ENCODE measurements at regions not wholly inside any gene's neighbourhood (a gene's known extent, or its start where the extent isn't known, plus 50 kb on each side); places are given as distances from the start of the nearest gene placed in this dataset.

DNA sequence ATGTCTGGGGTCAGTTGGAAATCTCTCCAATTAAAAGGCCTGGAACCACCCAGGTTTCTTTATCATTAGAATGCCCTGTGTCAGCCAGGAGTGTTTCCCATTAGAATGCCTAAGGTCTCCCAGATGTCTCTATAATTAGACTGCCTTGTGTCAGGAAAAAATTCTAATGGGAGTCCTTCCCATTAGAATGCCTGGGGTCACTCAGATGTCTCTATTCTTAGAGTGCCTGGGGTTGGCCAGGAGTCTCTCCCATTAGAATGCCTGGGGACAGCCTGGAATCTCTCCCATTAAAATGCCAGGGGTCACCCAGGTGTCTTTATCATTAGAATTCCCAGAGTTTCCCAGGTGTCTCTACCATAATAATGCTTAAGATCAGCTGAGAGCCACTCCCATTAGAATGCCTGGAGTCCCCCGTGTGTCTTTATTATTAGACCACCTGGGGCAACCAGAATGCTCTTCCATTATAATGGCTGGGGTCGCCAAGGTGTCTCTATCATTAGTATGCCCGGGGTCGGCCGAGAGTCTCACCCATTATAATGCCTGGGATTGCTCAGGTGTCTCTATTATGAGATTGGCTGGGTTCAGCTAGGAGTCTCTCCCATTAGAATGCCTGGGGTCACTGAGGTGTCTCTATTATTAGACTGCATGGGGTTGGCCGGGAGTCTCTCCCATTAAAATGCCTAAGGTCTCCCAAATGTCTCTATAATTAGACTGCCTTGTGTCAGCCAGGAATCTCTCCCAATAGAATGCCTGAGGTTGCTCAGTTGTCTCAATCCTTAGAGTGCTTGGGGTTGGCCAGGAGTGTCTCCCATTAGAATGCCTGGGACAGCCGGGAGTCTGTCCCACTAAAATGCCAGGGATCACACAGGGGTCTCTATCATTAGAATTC, 2254.6 kb downstream of the TP53TG3F start:
- Histone ChIP-seq H3K79me2 (ENCODE audit: low read length) (no peaks in the 10 kb centered on the region), H3K27ac (ENCODE audit: low read length) (no peak overlapping the region), H3K4me2 (ENCODE audit: low read length) (no peak overlapping the region), H3K9me3 (ENCODE audit: low read length) (no peaks in the 10 kb centered on the region), H3K27me3 (ENCODE audit: low read length) (no peaks in the 10 kb centered on the region), H3F3A (ENCODE audit: low read length, unreplicated experiment) (no peaks in the 10 kb centered on the region), H3K4me3 (ENCODE audit: low read length) (no peak overlapping the region), H3K9me2 (replicated peaks; ENCODE audit: low read length) (no peaks in the 10 kb centered on the region), H3K4me1 (ENCODE audit: insufficient read depth, low read length) (no peaks in the 10 kb centered on the region), H3K9ac (ENCODE audit: low read length) (no peak overlapping the region), H3K36me3 (ENCODE audit: low read depth, low read length) (no peaks in the 10 kb centered on the region), H4K20me1 (ENCODE audit: low read length) (no peaks in the 10 kb centered on the region), H2AFZ (ENCODE audit: low read length) (no peak overlapping the region)
- TF ChIP-seq EZH2 (IDR thresholded peaks at IDR 0.05; ENCODE audit: low read length, unreplicated experiment), result no peak
- TF ChIP-seq EZH2phosphoT487 (IDR thresholded peaks at IDR 0.05; ENCODE audit: borderline replicate concordance, low read length), result no peak
- TF ChIP-seq, protein P1, sequence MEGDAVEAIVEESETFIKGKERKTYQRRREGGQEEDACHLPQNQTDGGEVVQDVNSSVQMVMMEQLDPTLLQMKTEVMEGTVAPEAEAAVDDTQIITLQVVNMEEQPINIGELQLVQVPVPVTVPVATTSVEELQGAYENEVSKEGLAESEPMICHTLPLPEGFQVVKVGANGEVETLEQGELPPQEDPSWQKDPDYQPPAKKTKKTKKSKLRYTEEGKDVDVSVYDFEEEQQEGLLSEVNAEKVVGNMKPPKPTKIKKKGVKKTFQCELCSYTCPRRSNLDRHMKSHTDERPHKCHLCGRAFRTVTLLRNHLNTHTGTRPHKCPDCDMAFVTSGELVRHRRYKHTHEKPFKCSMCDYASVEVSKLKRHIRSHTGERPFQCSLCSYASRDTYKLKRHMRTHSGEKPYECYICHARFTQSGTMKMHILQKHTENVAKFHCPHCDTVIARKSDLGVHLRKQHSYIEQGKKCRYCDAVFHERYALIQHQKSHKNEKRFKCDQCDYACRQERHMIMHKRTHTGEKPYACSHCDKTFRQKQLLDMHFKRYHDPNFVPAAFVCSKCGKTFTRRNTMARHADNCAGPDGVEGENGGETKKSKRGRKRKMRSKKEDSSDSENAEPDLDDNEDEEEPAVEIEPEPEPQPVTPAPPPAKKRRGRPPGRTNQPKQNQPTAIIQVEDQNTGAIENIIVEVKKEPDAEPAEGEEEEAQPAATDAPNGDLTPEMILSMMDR (conservative IDR thresholded peaks at IDR 0.05; ENCODE audit: low read depth, low read length), result no peak
- DNase-seq (no peak), ATAC-seq (no peak)
- POLR2A ChIA-PET (ENCODE audit: unreplicated experiment), result no interaction called here
- intact Hi-C loops (cut with micrococcal nuclease), result no loop called here
- CTCF ChIA-PET, result no interaction called here
- BruUV-seq (replicated peaks), result no TSS peak

- Histone ChIP-seq H3K27me3 (ENCODE audit: low read length) (no peaks in the 10 kb centered on the region), H3K9me2 (replicated peaks; ENCODE audit: low read length) (no peaks in the 10 kb centered on the region), H3K9me3 (ENCODE audit: low read length) (no peaks in the 10 kb centered on the region), H3K4me3 (ENCODE audit: low read length) (no peak overlapping the region), H4K20me1 (ENCODE audit: low read length) (no peaks in the 10 kb centered on the region), H3K27ac (ENCODE audit: low read length) (no peak overlapping the region), H3F3A (ENCODE audit: low read length, unreplicated experiment) (no peaks in the 10 kb centered on the region), H3K9ac (ENCODE audit: low read length) (no peak overlapping the region), H3K4me1 (ENCODE audit: insufficient read depth, low read length) (no peaks in the 10 kb centered on the region), H3K36me3 (ENCODE audit: low read depth, low read length) (no peaks in the 10 kb centered on the region), H3K4me2 (ENCODE audit: low read length) (no peak overlapping the region), H3K79me2 (ENCODE audit: low read length) (no peaks in the 10 kb centered on the region), H2AFZ (ENCODE audit: low read length) (no peak overlapping the region)
- intact Hi-C loops (cut with micrococcal nuclease), result no loop called here
- TF ChIP-seq, protein P1 (conservative IDR thresholded peaks at IDR 0.05; ENCODE audit: low read depth, low read length), result no peak
- TF ChIP-seq EZH2phosphoT487 (IDR thresholded peaks at IDR 0.05; ENCODE audit: borderline replicate concordance, low read length), result no peak
- no peak for TF ChIP-seq EZH2 (IDR thresholded peaks at IDR 0.05; ENCODE audit: low read length, unreplicated experiment)
- ChIA-PET POLR2A (ENCODE audit: unreplicated experiment) (no interaction called here), CTCF (no interaction called here)
- no peak for ATAC-seq
- no peak for DNase-seq
- no TSS peak for BruUV-seq (replicated peaks)
Observed at GRCh38 chr16:35714665-35715064, 2255.3 kb downstream of the TP53TG3F start.

GRCh38 chr16:35724551-35724950, 2265.1 kb downstream of the TP53TG3F start:
- Histone ChIP-seq H3K27ac (ENCODE audit: low read length) (no peak overlapping the region), H4K20me1 (ENCODE audit: low read length) (no peaks in the 10 kb centered on the region), H3K27me3 (ENCODE audit: low read length) (no peaks in the 10 kb centered on the region), H3F3A (ENCODE audit: low read length, unreplicated experiment) (no peaks in the 10 kb centered on the region), H2AFZ (ENCODE audit: low read length) (no peak overlapping the region), H3K9ac (ENCODE audit: low read length) (no peak overlapping the region), H3K9me2 (replicated peaks; ENCODE audit: low read length) (no peaks in the 10 kb centered on the region), H3K36me3 (ENCODE audit: low read depth, low read length) (no peaks in the 10 kb centered on the region), H3K9me3 (ENCODE audit: low read length) (no peaks in the 10 kb centered on the region), H3K4me1 (ENCODE audit: insufficient read depth, low read length) (no peaks in the 10 kb centered on the region), H3K79me2 (ENCODE audit: low read length) (no peaks in the 10 kb centered on the region), H3K4me3 (ENCODE audit: low read length) (no peak overlapping the region), H3K4me2 (ENCODE audit: low read length) (no peak overlapping the region)
- intact Hi-C loops (cut with micrococcal nuclease), result no loop called here
- ChIA-PET CTCF (no interaction called here), POLR2A (ENCODE audit: unreplicated experiment) (no interaction called here)
- DNase-seq (no peak), ATAC-seq (no peak)
- BruUV-seq (replicated peaks), result no TSS peak
- no peak for TF ChIP-seq EZH2phosphoT487 (IDR thresholded peaks at IDR 0.05; ENCODE audit: borderline replicate concordance, low read length)
- TF ChIP-seq, protein P1 (conservative IDR thresholded peaks at IDR 0.05; ENCODE audit: low read depth, low read length), result no peak
- no peak for TF ChIP-seq EZH2 (IDR thresholded peaks at IDR 0.05; ENCODE audit: low read length, unreplicated experiment)

Data from PC-3 (cell line).